ENCODE measurements at regions not wholly inside any gene's neighbourhood (a gene's known extent, or its start where the extent isn't known, plus 50 kb on each side); places are given as distances from the start of the nearest gene placed in this dataset.
"Not testable (repeated sequence)": the region's sequence is repeated elsewhere in the genome, so short reads cannot be mapped to it uniquely, and the experiment has no call there.

DNA sequence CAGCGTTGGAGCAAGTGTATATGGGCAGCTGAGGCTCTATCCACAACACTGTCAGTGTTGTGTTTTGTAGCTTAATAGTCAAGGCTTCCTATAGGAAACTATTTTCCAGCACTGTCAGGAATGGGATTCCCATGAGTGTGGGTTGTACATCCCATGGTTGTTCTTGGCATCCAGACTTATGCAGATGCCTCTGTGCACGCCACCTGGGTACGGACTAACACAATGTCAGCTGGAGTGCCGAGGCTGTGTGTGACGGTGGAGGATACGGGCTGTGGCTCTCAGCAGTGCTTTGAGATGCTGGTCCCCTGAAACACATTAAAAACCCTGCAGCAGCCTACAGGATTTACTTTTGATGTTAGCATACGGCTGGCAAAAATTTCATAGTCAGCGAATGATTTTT lies 350.0 kb downstream of the ACTR3B start:
- peaks cover 0 to 5% (median 0%) of the 10 kb centered on the region in 5 donors for H3K9me3 ChIP-seq (ENCODE audit: control insufficient read depth in 5 of 5, low read length in 5 of 5)
- peaks cover 0 to 4% (median 0%) of the 10 kb centered on the region in 5 donors for H3K27me3 ChIP-seq (ENCODE audit: control insufficient read depth in 5 of 5, insufficient read depth in 4 of 5, low read length in 5 of 5)
- H3K27ac ChIP-seq (ENCODE audit: low read depth, low read length), result no peak overlapping the region
- no peak overlapping the region for H3K9ac ChIP-seq (ENCODE audit: low read length in 5 of 5)
- H3K36me3 ChIP-seq (ENCODE audit: control insufficient read depth in 5 of 5, insufficient read depth in 5 of 5, low read length in 5 of 5), result no peaks in the 10 kb centered on the region
- H3K4me1 ChIP-seq (ENCODE audit: control insufficient read depth in 5 of 5, insufficient read depth in 5 of 5, low read length in 5 of 5), result no peaks in the 10 kb centered on the region
- H3K4me3 ChIP-seq (ENCODE audit: low read depth in 1 of 5, low read length in 5 of 5), result no peak overlapping the region

DNA sequence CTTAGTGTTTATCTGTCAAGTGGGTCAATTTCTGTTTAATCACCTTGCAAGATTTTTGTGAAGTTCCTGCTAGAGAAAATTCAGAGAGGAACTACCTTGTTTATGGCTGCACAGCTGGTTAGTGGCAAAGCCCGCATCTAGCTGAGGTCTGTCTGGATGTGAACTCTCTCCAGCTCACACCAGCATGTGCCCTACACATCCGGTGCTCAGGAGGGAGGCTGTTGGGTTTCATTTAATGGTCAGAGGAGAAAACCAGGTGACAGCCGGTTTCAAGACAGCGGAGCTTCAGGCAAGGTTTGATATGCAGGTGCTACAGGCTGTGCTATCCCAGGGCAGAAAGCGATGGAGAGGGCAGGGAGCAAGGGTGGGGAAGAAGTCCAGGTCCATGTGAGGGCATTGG lies 351.1 kb downstream of the ACTR3B start:
- H3K27ac ChIP-seq (ENCODE audit: low read depth, low read length), result no peak overlapping the region
- H3K9ac ChIP-seq (ENCODE audit: low read length in 5 of 5), result no peak overlapping the region
- H3K4me3 ChIP-seq (ENCODE audit: low read depth in 1 of 5, low read length in 5 of 5), result no peak overlapping the region
- H3K4me1 ChIP-seq (ENCODE audit: control insufficient read depth in 5 of 5, insufficient read depth in 5 of 5, low read length in 5 of 5), result no peaks in the 10 kb centered on the region
- H3K36me3 ChIP-seq (ENCODE audit: control insufficient read depth in 5 of 5, insufficient read depth in 5 of 5, low read length in 5 of 5), result no peaks in the 10 kb centered on the region
- peaks cover 0 to 5% (median 2%) of the 10 kb centered on the region in 5 donors for H3K9me3 ChIP-seq (ENCODE audit: control insufficient read depth in 5 of 5, low read length in 5 of 5)
- peaks cover 0 to 4% (median 0%) of the 10 kb centered on the region in 5 donors for H3K27me3 ChIP-seq (ENCODE audit: control insufficient read depth in 5 of 5, insufficient read depth in 4 of 5, low read length in 5 of 5)

GRCh38 chr7:153122255-153122654 lies 362.7 kb downstream of the ACTR3B start:
- not testable (repeated sequence) for H3K4me3 ChIP-seq (ENCODE audit: low read depth in 1 of 5, low read length in 5 of 5); H3K9ac ChIP-seq (ENCODE audit: low read length in 5 of 5); H3K4me1 ChIP-seq (ENCODE audit: control insufficient read depth in 5 of 5, insufficient read depth in 5 of 5, low read length in 5 of 5); H3K27me3 ChIP-seq (ENCODE audit: control insufficient read depth in 5 of 5, insufficient read depth in 4 of 5, low read length in 5 of 5); H3K27ac ChIP-seq (ENCODE audit: low read depth, low read length); H3K36me3 ChIP-seq (ENCODE audit: control insufficient read depth in 5 of 5, insufficient read depth in 5 of 5, low read length in 5 of 5); H3K9me3 ChIP-seq (ENCODE audit: control insufficient read depth in 5 of 5, low read length in 5 of 5)

GRCh38 chr7:153130052-153130451 lies 370.5 kb downstream of the ACTR3B start:
- Histone ChIP-seq H3K36me3 (ENCODE audit: control insufficient read depth in 5 of 5, insufficient read depth in 5 of 5, low read length in 5 of 5) (no peaks in the 10 kb centered on the region), H3K27ac (ENCODE audit: low read depth, low read length) (no peak overlapping the region), H3K4me3 (ENCODE audit: low read depth in 1 of 5, low read length in 5 of 5) (no peak overlapping the region)

GRCh38 chr7:153151766-153152165 lies 392.2 kb downstream of the ACTR3B start:
- H3K9me3 ChIP-seq (ENCODE audit: control insufficient read depth in 5 of 5, low read length in 5 of 5), result peaks cover 0 to 13% (median 7%) of the 10 kb centered on the region in 5 donors
- no peaks in the 10 kb centered on the region for H3K4me1 ChIP-seq (ENCODE audit: control insufficient read depth in 5 of 5, insufficient read depth in 5 of 5, low read length in 5 of 5)
- no peaks in the 10 kb centered on the region for H3K27me3 ChIP-seq (ENCODE audit: control insufficient read depth in 5 of 5, insufficient read depth in 4 of 5, low read length in 5 of 5)
- H3K9ac ChIP-seq (ENCODE audit: low read length in 5 of 5), result no peak overlapping the region
- H3K27ac ChIP-seq (ENCODE audit: low read depth, low read length), result no peak overlapping the region
- H3K36me3 ChIP-seq (ENCODE audit: control insufficient read depth in 5 of 5, insufficient read depth in 5 of 5, low read length in 5 of 5), result no peaks in the 10 kb centered on the region
- no peak overlapping the region for H3K4me3 ChIP-seq (ENCODE audit: low read depth in 1 of 5, low read length in 5 of 5)

More at GRCh38 chr7:153130052-153130451, 370.5 kb downstream of the ACTR3B start:
- Histone ChIP-seq H3K27me3 (ENCODE audit: control insufficient read depth in 5 of 5, insufficient read depth in 4 of 5, low read length in 5 of 5) (no peaks in the 10 kb centered on the region), H3K9me3 (ENCODE audit: control insufficient read depth in 5 of 5, low read length in 5 of 5) (peaks cover 0 to 9% (median 0%) of the 10 kb centered on the region in 5 donors), H3K9ac (ENCODE audit: low read length in 5 of 5) (no peak overlapping the region), H3K4me1 (ENCODE audit: control insufficient read depth in 5 of 5, insufficient read depth in 5 of 5, low read length in 5 of 5) (no peaks in the 10 kb centered on the region)

DNA sequence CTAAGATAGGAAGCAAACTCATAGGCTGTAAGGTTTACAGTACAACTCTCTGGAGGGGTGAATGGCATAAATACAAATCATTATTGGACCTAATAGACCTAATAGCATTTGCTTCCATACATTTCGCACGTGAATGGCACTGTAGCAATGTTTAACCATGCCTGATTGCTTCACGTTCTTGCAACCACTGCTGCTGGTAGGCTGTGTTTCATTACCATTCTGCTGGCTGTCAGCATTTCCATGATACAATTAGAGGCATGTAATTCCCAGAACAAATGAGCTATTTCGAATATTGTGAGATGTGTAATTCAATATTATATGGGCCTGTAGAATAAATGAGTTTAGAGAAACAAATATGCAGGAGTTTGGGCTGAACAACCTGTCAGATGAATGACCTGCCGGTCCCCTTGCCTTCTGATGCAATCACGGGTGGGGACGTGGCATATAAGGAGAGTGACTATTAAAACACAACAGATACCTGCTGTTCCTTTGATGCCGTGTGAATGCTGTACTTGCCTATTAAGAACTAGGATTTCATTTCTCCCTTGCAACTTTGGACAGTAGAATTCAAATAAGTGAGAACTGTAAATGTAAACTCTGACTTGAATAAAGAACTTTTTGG lies 393.4 kb downstream of the ACTR3B start:
- Histone ChIP-seq H3K9ac (ENCODE audit: low read length in 5 of 5) (no peak overlapping the region), H3K4me3 (ENCODE audit: low read depth in 1 of 5, low read length in 5 of 5) (no peak overlapping the region)

DNA sequence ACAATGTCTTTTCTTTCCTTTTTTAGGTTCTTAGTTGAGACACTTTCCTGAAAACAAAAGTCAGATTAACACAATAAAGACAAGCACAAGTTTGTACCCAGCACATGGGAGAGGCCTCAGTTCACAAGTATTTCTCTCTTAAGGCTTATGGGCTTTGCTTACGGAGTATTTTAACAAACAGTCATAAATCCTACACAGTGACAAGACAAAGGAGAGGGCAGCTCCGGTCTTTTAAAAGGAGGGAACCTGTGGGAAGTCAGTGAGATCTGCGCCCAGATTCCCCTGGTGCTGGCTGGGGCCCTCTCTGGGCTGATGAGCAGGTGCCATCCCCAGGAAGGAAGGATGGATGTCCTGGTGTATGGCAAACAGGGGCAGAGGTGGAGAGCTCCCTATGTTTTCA lies 398.6 kb downstream of the ACTR3B start:
- H3K4me3 ChIP-seq (ENCODE audit: low read depth in 1 of 5, low read length in 5 of 5), result no peak overlapping the region
- no peak overlapping the region for H3K9ac ChIP-seq (ENCODE audit: low read length in 5 of 5)
- no peak overlapping the region for H3K27ac ChIP-seq (ENCODE audit: low read depth, low read length)
- no peaks in the 10 kb centered on the region for H3K4me1 ChIP-seq (ENCODE audit: control insufficient read depth in 5 of 5, insufficient read depth in 5 of 5, low read length in 5 of 5)
- H3K36me3 ChIP-seq (ENCODE audit: control insufficient read depth in 5 of 5, insufficient read depth in 5 of 5, low read length in 5 of 5), result no peaks in the 10 kb centered on the region
- peaks cover 0 to 8% (median 5%) of the 10 kb centered on the region in 5 donors for H3K9me3 ChIP-seq (ENCODE audit: control insufficient read depth in 5 of 5, low read length in 5 of 5)
- no peaks in the 10 kb centered on the region for H3K27me3 ChIP-seq (ENCODE audit: control insufficient read depth in 5 of 5, insufficient read depth in 4 of 5, low read length in 5 of 5)

More for the DNA sequence above, 393.4 kb downstream of the ACTR3B start:
- no peaks in the 10 kb centered on the region for H3K36me3 ChIP-seq (ENCODE audit: control insufficient read depth in 5 of 5, insufficient read depth in 5 of 5, low read length in 5 of 5)
- H3K9me3 ChIP-seq (ENCODE audit: control insufficient read depth in 5 of 5, low read length in 5 of 5), result peaks cover 0 to 7% (median 5%) of the 10 kb centered on the region in 5 donors
- no peaks in the 10 kb centered on the region for H3K27me3 ChIP-seq (ENCODE audit: control insufficient read depth in 5 of 5, insufficient read depth in 4 of 5, low read length in 5 of 5)
- no peak overlapping the region for H3K27ac ChIP-seq (ENCODE audit: low read depth, low read length)
- no peaks in the 10 kb centered on the region for H3K4me1 ChIP-seq (ENCODE audit: control insufficient read depth in 5 of 5, insufficient read depth in 5 of 5, low read length in 5 of 5)

GRCh38 chr7:153170287-153170686 lies 410.7 kb downstream of the ACTR3B start:
- no peaks in the 10 kb centered on the region for H3K4me1 ChIP-seq (ENCODE audit: control insufficient read depth in 5 of 5, insufficient read depth in 5 of 5, low read length in 5 of 5)
- no peak overlapping the region for H3K27ac ChIP-seq (ENCODE audit: low read depth, low read length)
- H3K9ac ChIP-seq (ENCODE audit: low read length in 5 of 5), result no peak overlapping the region
- no peaks in the 10 kb centered on the region for H3K27me3 ChIP-seq (ENCODE audit: control insufficient read depth in 5 of 5, insufficient read depth in 4 of 5, low read length in 5 of 5)
- no peak overlapping the region for H3K4me3 ChIP-seq (ENCODE audit: low read depth in 1 of 5, low read length in 5 of 5)
- peaks cover 0 to 20% (median 3%) of the 10 kb centered on the region in 5 donors for H3K9me3 ChIP-seq (ENCODE audit: control insufficient read depth in 5 of 5, low read length in 5 of 5)
- H3K36me3 ChIP-seq (ENCODE audit: control insufficient read depth in 5 of 5, insufficient read depth in 5 of 5, low read length in 5 of 5), result no peaks in the 10 kb centered on the region

GRCh38 chr7:153185936-153186335 lies 426.4 kb downstream of the ACTR3B start:
- Histone ChIP-seq H3K27ac (ENCODE audit: low read depth, low read length) (no peak overlapping the region), H3K9me3 (ENCODE audit: control insufficient read depth in 5 of 5, low read length in 5 of 5) (no peaks in the 10 kb centered on the region), H3K9ac (ENCODE audit: low read length in 5 of 5) (no peak overlapping the region), H3K4me1 (ENCODE audit: control insufficient read depth in 5 of 5, insufficient read depth in 5 of 5, low read length in 5 of 5) (no peaks in the 10 kb centered on the region), H3K4me3 (ENCODE audit: low read depth in 1 of 5, low read length in 5 of 5) (no peak overlapping the region), H3K36me3 (ENCODE audit: control insufficient read depth in 5 of 5, insufficient read depth in 5 of 5, low read length in 5 of 5) (no peaks in the 10 kb centered on the region), H3K27me3 (ENCODE audit: control insufficient read depth in 5 of 5, insufficient read depth in 4 of 5, low read length in 5 of 5) (no peaks in the 10 kb centered on the region)

GRCh38 chr7:153188161-153188560 lies 428.6 kb downstream of the ACTR3B start:
- Histone ChIP-seq H3K4me3 (ENCODE audit: low read depth in 1 of 5, low read length in 5 of 5) (no peak overlapping the region), H3K9ac (ENCODE audit: low read length in 5 of 5) (no peak overlapping the region), H3K4me1 (ENCODE audit: control insufficient read depth in 5 of 5, insufficient read depth in 5 of 5, low read length in 5 of 5) (no peaks in the 10 kb centered on the region), H3K27ac (ENCODE audit: low read depth, low read length) (no peak overlapping the region), H3K9me3 (ENCODE audit: control insufficient read depth in 5 of 5, low read length in 5 of 5) (no peaks in the 10 kb centered on the region), H3K36me3 (ENCODE audit: control insufficient read depth in 5 of 5, insufficient read depth in 5 of 5, low read length in 5 of 5) (no peaks in the 10 kb centered on the region), H3K27me3 (ENCODE audit: control insufficient read depth in 5 of 5, insufficient read depth in 4 of 5, low read length in 5 of 5) (no peaks in the 10 kb centered on the region)
